ENCODE measurements at regions not wholly inside any gene's neighbourhood (a gene's known extent, or its start where the extent isn't known, plus 50 kb on each side); places are given as distances from the start of the nearest gene placed in this dataset.

GRCh38 chr4:35511851-35512250 is 732.5 kb downstream of the ARAP2 start:
- TF ChIP-seq CTCF (IDR thresholded peaks at IDR 0.05) (no peak), EP300 (IDR thresholded peaks at IDR 0.05) (no peak), POLR2A (IDR thresholded peaks at IDR 0.05) (no peak), POLR2AphosphoS5 (IDR thresholded peaks at IDR 0.05) (no peak)

Data from stomach (tissue), 4 donors.